DND-41 (cell line): ENCODE measurements at regions not wholly inside any gene's neighbourhood (a gene's known extent, or its start where the extent isn't known, plus 50 kb on each side); places are given as distances from the start of the nearest gene placed in this dataset.

Source experiments
- EZH2 ChIP-seq: IDR thresholded peaks from 3 replicates; pipeline ENCODE4 v1.6.1; 2012; ENCODE audit warnings: borderline replicate concordance, low read depth, mild to moderate bottlenecking, moderate library complexity, low read length, inconsistent platforms; ENCODE audit not compliant: severe bottlenecking
- TF ChIP-seq, protein P1 (sequence below): IDR thresholded peaks from 2 replicates; pipeline ENCODE4 v1.5.1; 2012; ENCODE audit warnings: borderline replicate concordance, low read length, moderate library complexity, mild to moderate bottlenecking; ENCODE audit not compliant: poor library complexity, severe bottlenecking; ENCODE audit errors: extremely low read depth

DNA sequence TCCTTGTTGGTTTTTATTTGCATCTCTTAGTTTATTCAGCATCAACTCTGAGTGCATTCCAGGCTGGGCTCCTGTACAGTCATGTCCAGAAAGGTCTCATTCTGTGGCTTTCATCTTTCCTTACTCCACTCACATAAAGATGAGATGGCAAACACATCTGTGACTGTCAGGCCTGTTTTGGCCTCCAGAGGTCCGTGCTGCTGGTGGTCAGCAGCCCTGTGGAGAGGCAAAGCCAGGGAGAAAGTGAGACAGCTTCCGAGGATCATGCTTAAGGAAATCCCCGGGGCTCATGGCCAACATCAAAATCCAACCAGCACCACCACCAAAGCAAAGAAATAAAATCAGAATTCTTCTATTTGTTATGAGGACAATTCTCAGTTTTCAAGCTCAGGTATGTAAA, 96.1 kb upstream of the HIVEP3 start:
- TF ChIP-seq, protein P1, sequence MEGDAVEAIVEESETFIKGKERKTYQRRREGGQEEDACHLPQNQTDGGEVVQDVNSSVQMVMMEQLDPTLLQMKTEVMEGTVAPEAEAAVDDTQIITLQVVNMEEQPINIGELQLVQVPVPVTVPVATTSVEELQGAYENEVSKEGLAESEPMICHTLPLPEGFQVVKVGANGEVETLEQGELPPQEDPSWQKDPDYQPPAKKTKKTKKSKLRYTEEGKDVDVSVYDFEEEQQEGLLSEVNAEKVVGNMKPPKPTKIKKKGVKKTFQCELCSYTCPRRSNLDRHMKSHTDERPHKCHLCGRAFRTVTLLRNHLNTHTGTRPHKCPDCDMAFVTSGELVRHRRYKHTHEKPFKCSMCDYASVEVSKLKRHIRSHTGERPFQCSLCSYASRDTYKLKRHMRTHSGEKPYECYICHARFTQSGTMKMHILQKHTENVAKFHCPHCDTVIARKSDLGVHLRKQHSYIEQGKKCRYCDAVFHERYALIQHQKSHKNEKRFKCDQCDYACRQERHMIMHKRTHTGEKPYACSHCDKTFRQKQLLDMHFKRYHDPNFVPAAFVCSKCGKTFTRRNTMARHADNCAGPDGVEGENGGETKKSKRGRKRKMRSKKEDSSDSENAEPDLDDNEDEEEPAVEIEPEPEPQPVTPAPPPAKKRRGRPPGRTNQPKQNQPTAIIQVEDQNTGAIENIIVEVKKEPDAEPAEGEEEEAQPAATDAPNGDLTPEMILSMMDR, result no peak
- TF ChIP-seq EZH2, result no peak
